HepG2 (cell line): ENCODE measurements at regions not wholly inside any gene's neighbourhood (a gene's known extent, or its start where the extent isn't known, plus 50 kb on each side); places are given as distances from the start of the nearest gene placed in this dataset.

Source experiments
- ATAC-seq: fragments of 200-7000 bp; cut with Tn5 transposase; 3 replicates; pipeline ENCODE4 v1.9.1; 2020; ENCODE audit warnings: mild to moderate bottlenecking, moderate library complexity
- BruUV-seq: library from RNA; stranded (reverse); fragments of 400-500 nt; replicated peaks from 2 replicates; lab custom pipeline; 2021; lab: Mats Ljungman, UMichigan
- CTCF ChIA-PET: fragments of 300-600 bp; formaldehyde crosslinking; extraction: SDS; loops from one replicate; lab custom pipeline; 2021; ENCODE audit warnings: low total read pairs, inconsistent platforms, low intra/inter-chr PET ratio; lab: Yijun Ruan, JAX
- POLR2A ChIA-PET: fragments of 350-600 bp; sonication (Branson Sonifier 250); formaldehyde crosslinking; loops from one replicate; lab custom pipeline; 2020; ENCODE audit warnings: antibody characterized with exemption, inconsistent platforms; lab: Yijun Ruan, JAX
- DNase-seq: peaks from one replicate; pipeline ENCODE4 v3.0.0-alpha.2; 2015; ENCODE audit warnings: low spot score
- FAIRE-seq: peaks from 3 replicates; lab custom pipeline; 2011; peaks lifted over from hg19 to GRCh38; lab: Jason Lieb, UNC
- H2AFZ ChIP-seq: one replicate; pipeline ENCODE4 v1.6.1; 2011; ENCODE audit warnings: low read length, inconsistent platforms
- H3K27ac ChIP-seq: fragments of 300-600 bp; 3 replicates; pipeline ENCODE4 v1.8.0; 2011; ENCODE audit warnings: mixed run types, mild to moderate bottlenecking, mixed read lengths, low read length, inconsistent platforms; ENCODE audit not compliant: insufficient read depth; ENCODE audit errors: extremely low read length
- H3K27me3 ChIP-seq, 2 experiments: fragments of 200-600 bp in 1 of 2; 2 replicates in 1 of 2; 3 replicates in 1 of 2; pipeline versions ENCODE4 v1.6.0 to v1.8.0; 2011; ENCODE audit warnings: low read length in 2 of 2, mild to moderate bottlenecking in 2 of 2, moderate library complexity in 2 of 2, inconsistent platforms in 1 of 2; ENCODE audit not compliant: insufficient read depth in 2 of 2, control insufficient read depth in 1 of 2
- H3K36me3 ChIP-seq, 2 experiments: fragments of 200-600 bp in 1 of 2; replicated peaks in 1 of 2; 2 replicates in 1 of 2; 3 replicates in 1 of 2; pipeline versions ENCODE4 v1.5.1 to v1.8.0; 2011; ENCODE audit warnings: low read length in 2 of 2, inconsistent platforms in 1 of 2; ENCODE audit not compliant: insufficient read depth in 2 of 2, control insufficient read depth in 1 of 2
- H3K4me1 ChIP-seq: 2 replicates; pipeline ENCODE4 v1.5.1; 2012; ENCODE audit warnings: low read length, inconsistent platforms; ENCODE audit not compliant: insufficient read depth
- H3K4me2 ChIP-seq: 2 replicates; pipeline ENCODE4 v1.6.0; 2011; ENCODE audit warnings: low read depth, low read length, inconsistent platforms
- H3K4me3 ChIP-seq, 3 experiments: fragments of 200-600 bp in 1 of 3; sonication (generic), shearing (Covaris generic) in 1 of 3; replicated peaks in 1 of 3; 2 replicates each; pipeline ENCODE4 v1.5.1; 2011 to 2016; ENCODE audit warnings: low read length in 3 of 3, inconsistent platforms in 2 of 3, low read depth in 2 of 3, mild to moderate bottlenecking in 2 of 3, control low read depth in 1 of 3, mixed read lengths in 1 of 3; ENCODE audit not compliant: insufficient read depth in 1 of 3
- H3K79me2 ChIP-seq: one replicate; pipeline ENCODE4 v1.6.1; 2011; ENCODE audit warnings: low read length, inconsistent platforms; ENCODE audit not compliant: insufficient read depth
- H3K9ac ChIP-seq: 2 replicates; pipeline ENCODE4 v1.6.0; 2011; ENCODE audit warnings: mild to moderate bottlenecking, low read depth, low read length, inconsistent platforms; ENCODE audit not compliant: insufficient read depth
- H3K9me3 ChIP-seq: 2 replicates; pipeline ENCODE4 v1.5.1; 2012; ENCODE audit warnings: mild to moderate bottlenecking, low read length
- H4K20me1 ChIP-seq: 2 replicates; pipeline ENCODE4 v1.6.0; 2011; ENCODE audit warnings: inconsistent platforms, mild to moderate bottlenecking, low read length, moderate library complexity; ENCODE audit not compliant: insufficient read depth
- ATF7-NPFF ChIP-seq: sonication (generic); formaldehyde crosslinking; IDR thresholded peaks from 2 replicates; pipeline ENCODE4 v1.8.1; 2023; ENCODE audit warnings: mild to moderate bottlenecking, low read depth, missing genetic modification reagents, moderate library complexity
- FOSL2 ChIP-seq: sonication (generic); formaldehyde crosslinking; IDR thresholded peaks from 2 replicates; pipeline ENCODE4 v1.4.0; 2020; ENCODE audit warnings: missing genetic modification reagents
- HDAC6 ChIP-seq: fragments of 200-600 bp; sonication (generic); IDR thresholded peaks from 2 replicates; pipeline ENCODE4 v1.7.0; 2017; ENCODE audit warnings: mild to moderate bottlenecking, antibody characterized with exemption, low read length, low read depth
- HINFP ChIP-seq: sonication (generic); formaldehyde crosslinking; IDR thresholded peaks from 2 replicates; pipeline ENCODE4 v1.4.0; 2020; ENCODE audit warnings: low read depth, mild to moderate bottlenecking, missing genetic modification reagents
- JUNB ChIP-seq: sonication (generic); formaldehyde crosslinking; IDR thresholded peaks from 2 replicates; pipeline ENCODE4 v1.8.0; 2022; ENCODE audit warnings: missing genetic modification reagents, mild to moderate bottlenecking, borderline replicate concordance
- KLF16 ChIP-seq, 2 experiments: sonication (generic) in 1 of 2; formaldehyde crosslinking in 1 of 2; IDR thresholded peaks; 2 replicates each; pipeline versions ENCODE4 v1.6.1 to v1.8.0; 2016 to 2023; ENCODE audit warnings: missing genetic modification reagents in 2 of 2, missing compliant biosample characterization in 1 of 2
- SMC3 ChIP-seq: IDR thresholded peaks from 2 replicates; pipeline ENCODE4 v1.6.1; 2011; ENCODE audit warnings: low read length, improper control_type of control experiment
- STAG1 ChIP-seq: sonication (generic); formaldehyde crosslinking; IDR thresholded peaks from 2 replicates; pipeline ENCODE4 v1.4.0; 2020; ENCODE audit warnings: missing genetic modification reagents
- XRCC5 ChIP-seq: fragments of 200-400 bp; formaldehyde crosslinking; optimal IDR thresholded peaks from 2 replicates; pipeline ENCODE3; 2017; ENCODE audit warnings: mild to moderate bottlenecking, low read length
- ZMYM4 ChIP-seq: sonication (generic); formaldehyde crosslinking; IDR thresholded peaks from 2 replicates; pipeline ENCODE4 v1.8.1; 2023; ENCODE audit warnings: mild to moderate bottlenecking, missing genetic modification reagents
- ZNF124 ChIP-seq: sonication (generic); formaldehyde crosslinking; IDR thresholded peaks from 2 replicates; pipeline ENCODE4 v1.4.0; 2020; ENCODE audit warnings: missing genetic modification reagents
- ZNF816 ChIP-seq: sonication (generic); formaldehyde crosslinking; IDR thresholded peaks from 2 replicates; pipeline ENCODE4 v1.8.0; 2022; ENCODE audit warnings: missing genetic modification reagents, mild to moderate bottlenecking, borderline replicate concordance
- WGBS: methylation state at CpG from one replicate; pipeline ENCODE4 v1.1.6; 2017; ENCODE audit warnings: low lambda C conversion rate; 5-methylcytosine and 5-hydroxymethylcytosine counted together
- in situ Hi-C: cut with HindIII; loops from 2 replicates; pipeline ENCODE4 v1.10.0; 2017; ENCODE audit warnings: low pct_unique_long_range_greater_than_20kb; ENCODE audit not compliant: extremely low pct_ligation_motif_present
- intact Hi-C: fragments of 100-400 bp; cut with micrococcal nuclease; formaldehyde crosslinking; loops from one replicate; pipeline ENCODE4 v1.10.0; 2022; ENCODE audit not compliant: unreplicated experiment
- TF ChIP-seq, protein P1 (sequence below): sonication (generic); formaldehyde crosslinking; IDR thresholded peaks from 2 replicates; pipeline ENCODE4 v1.4.0; 2020; ENCODE audit warnings: mild to moderate bottlenecking, missing genetic modification reagents, borderline replicate concordance
- TF ChIP-seq, protein P2 (sequence below): sonication (generic); formaldehyde crosslinking; IDR thresholded peaks from 2 replicates; pipeline ENCODE4 v1.8.1; 2023; ENCODE audit warnings: mild to moderate bottlenecking, moderate library complexity, missing genetic modification reagents
- TF ChIP-seq, protein P3 (sequence below): sonication (generic); formaldehyde crosslinking; IDR thresholded peaks from 2 replicates; pipeline ENCODE4 v1.4.0; 2020; ENCODE audit warnings: missing genetic modification reagents, low read depth, mild to moderate bottlenecking, borderline replicate concordance

DNA sequence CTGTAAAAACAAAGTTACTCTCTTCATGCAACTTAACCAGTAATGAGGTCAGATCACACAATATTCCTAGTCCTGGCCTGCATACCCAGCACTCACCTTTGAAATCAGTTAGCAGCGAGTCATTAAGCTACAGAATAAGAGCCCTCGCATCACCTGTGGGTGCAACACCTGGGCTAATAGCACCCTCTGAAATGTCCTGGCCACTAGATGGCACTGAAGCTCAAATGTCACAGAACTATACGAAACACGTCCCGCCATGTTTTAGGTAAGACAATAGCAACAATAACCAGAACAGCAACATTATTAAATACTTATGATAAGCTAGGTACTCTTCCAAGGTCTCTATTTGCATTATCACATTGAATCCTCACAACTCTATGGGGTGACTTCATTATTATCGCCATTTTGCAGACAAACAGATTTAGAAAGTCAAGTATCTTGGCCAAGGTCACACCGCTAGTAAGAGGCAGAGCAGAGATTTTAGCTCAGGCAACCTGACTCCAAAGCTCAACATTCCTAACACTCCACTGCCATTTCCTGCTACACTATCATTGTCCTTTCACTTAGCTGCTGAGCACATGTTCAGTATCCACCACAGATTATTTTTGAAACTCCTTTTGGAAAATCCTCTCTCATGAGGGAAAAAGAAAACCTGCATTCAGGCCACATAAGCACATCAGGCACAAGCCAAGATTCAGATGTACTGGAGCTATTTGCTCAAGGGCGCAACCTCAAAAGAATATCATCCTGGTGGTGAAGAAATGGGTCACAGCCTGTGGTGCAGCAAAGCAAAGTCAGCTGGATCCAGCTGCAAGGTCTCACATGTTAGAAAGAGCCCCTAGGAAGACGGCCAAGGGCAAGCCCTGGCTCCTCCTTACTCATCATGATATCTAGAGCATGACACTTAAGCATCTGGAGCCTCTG is 59.5 kb upstream of the KDR start:
- CTCF ChIA-PET = interaction anchor here (1.2 to 2.2 kb wide), 3 partner anchors 137 to 682 kb away, joined by 3 to 7 read pairs (median 4); no protein-coding TSS in a partner anchor
- no peaks in the 10 kb centered on the region for H3K9me3 ChIP-seq
- in situ Hi-C loops (no loop called here), intact Hi-C loops (loop anchor here (1.0 to 10.0 kb wide), 3 partner anchors 136 to 680 kb away; no protein-coding TSS in a partner anchor)
- no peaks in the 10 kb centered on the region for H3K4me1 ChIP-seq
- no peaks in the 10 kb centered on the region for H3K27me3 ChIP-seq
- POLR2A ChIA-PET = no interaction called here
- H3K36me3 ChIP-seq = no peaks in the 10 kb centered on the region
- 49% methylated on average over 9 of the region's 9 CpGs for WGBS
- DNase-seq = peak; percentile 35
- no TSS peak for BruUV-seq
- FAIRE-seq = peak; percentile 40
- H2AFZ ChIP-seq = no peak overlapping the region
- H3K4me2 ChIP-seq = no peak overlapping the region; the same call in 1 of the 2 replicates
- H3K27ac ChIP-seq = no peak overlapping the region
- H4K20me1 ChIP-seq = no peaks in the 10 kb centered on the region
- no peak overlapping the region for H3K9ac ChIP-seq
- H3K79me2 ChIP-seq = no peaks in the 10 kb centered on the region
- no peak overlapping the region; a peak in 1 of 6 replicates for H3K4me3 ChIP-seq
- peak; percentile 84 for ATAC-seq
- TF ChIP-seq, protein P1, sequence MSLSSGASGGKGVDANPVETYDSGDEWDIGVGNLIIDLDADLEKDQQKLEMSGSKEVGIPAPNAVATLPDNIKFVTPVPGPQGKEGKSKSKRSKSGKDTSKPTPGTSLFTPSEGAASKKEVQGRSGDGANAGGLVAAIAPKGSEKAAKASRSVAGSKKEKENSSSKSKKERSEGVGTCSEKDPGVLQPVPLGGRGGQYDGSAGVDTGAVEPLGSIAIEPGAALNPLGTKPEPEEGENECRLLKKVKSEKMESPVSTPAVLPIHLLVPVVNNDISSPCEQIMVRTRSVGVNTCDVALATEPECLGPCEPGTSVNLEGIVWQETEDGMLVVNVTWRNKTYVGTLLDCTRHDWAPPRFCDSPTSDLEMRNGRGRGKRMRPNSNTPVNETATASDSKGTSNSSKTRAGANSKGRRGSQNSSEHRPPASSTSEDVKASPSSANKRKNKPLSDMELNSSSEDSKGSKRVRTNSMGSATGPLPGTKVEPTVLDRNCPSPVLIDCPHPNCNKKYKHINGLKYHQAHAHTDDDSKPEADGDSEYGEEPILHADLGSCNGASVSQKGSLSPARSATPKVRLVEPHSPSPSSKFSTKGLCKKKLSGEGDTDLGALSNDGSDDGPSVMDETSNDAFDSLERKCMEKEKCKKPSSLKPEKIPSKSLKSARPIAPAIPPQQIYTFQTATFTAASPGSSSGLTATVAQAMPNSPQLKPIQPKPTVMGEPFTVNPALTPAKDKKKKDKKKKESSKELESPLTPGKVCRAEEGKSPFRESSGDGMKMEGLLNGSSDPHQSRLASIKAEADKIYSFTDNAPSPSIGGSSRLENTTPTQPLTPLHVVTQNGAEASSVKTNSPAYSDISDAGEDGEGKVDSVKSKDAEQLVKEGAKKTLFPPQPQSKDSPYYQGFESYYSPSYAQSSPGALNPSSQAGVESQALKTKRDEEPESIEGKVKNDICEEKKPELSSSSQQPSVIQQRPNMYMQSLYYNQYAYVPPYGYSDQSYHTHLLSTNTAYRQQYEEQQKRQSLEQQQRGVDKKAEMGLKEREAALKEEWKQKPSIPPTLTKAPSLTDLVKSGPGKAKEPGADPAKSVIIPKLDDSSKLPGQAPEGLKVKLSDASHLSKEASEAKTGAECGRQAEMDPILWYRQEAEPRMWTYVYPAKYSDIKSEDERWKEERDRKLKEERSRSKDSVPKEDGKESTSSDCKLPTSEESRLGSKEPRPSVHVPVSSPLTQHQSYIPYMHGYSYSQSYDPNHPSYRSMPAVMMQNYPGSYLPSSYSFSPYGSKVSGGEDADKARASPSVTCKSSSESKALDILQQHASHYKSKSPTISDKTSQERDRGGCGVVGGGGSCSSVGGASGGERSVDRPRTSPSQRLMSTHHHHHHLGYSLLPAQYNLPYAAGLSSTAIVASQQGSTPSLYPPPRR (CRISPR knock-in tag) = no peak
- TF ChIP-seq JUNB (CRISPR knock-in tag) (no peak), HDAC6 (no peak), ZMYM4 (0 out of 2 replicates have a peak, but pooled peaks have one; percentile 24), STAG1 (peak; percentile 65), XRCC5 (no peak), KLF16 (CRISPR knock-in tag; IDR thresholded peaks at IDR 0.05) (no peak), ZNF816 (CRISPR knock-in tag) (no peak), HINFP (CRISPR knock-in tag) (no peak), SMC3 (peak; percentile 39; the same call in 1 of the 2 replicates), FOSL2 (CRISPR knock-in tag) (no peak), ZNF124 (no peak), ATF7-NPFF (CRISPR knock-in tag) (no peak)
- TF ChIP-seq, protein P2, sequence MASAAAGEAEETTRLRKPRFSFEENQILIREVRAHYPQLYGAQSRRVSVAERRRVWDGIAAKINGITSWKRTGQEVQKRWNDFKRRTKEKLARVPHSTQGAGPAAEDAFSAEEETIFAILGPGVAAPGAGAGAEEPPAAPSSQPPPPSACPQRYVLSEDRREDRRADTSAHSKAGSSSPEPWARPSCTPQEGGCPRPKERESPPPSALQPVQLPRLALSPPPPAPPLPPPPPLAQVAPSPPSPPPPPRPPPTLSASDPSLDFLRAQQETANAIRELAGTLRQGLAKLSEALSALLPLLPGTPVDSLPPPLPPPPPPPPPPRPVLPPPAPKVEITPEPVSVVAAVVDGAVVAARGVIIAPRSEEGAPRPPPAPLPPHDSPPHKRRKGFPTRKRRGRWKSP (CRISPR knock-in tag) = no peak
- TF ChIP-seq, protein P3, sequence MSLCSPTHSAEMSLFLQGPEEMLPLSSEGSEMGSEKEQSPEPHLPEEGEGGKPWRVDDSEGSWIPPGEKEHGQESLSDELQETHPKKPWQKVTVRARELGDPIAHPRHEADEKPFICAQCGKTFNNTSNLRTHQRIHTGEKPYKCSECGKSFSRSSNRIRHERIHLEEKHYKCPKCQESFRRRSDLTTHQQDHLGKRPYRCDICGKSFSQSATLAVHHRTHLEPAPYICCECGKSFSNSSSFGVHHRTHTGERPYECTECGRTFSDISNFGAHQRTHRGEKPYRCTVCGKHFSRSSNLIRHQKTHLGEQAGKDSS (CRISPR knock-in tag) = no peak
